ENCODE measurements at regions not wholly inside any gene's neighbourhood (a gene's known extent, or its start where the extent isn't known, plus 50 kb on each side); places are given as distances from the start of the nearest gene placed in this dataset.

DNA sequence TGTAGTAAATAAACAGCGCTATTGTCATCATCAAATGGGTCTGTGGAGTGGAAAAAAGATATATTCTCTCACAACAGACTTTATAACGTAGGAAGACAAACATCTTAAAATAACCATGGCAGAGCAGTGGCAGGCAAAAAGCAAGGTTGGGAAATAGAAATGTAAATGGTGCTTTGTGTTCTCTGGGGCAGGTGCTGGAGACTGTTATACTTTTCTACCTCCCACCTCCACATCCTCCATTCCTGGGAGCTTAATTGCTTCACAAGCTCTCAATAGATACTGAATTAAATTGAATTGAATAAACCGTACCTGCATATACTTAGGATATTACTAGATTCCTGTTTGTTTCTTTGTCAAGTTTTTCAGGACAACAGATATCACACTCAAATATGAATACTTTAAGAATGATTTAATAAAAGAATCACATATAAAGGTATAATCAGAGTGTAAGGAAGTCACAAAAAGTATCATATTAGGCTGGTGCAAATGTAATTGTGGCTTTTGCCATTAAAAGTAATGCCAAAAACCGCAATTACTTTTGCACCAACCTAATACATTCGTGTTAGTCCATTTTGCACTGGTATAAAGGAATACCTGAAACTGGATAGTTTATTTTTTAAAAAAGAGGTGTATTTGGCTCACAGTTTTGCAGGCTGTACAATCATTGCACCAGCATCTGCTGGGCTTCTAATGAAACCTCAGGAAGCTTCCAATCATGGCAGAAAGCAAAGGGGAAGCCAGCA, 367.3 kb downstream of the GRIA2 start:
- H3K9ac ChIP-seq (ENCODE audit: insufficient read length) = no peak overlapping the region
- no peaks in the 10 kb centered on the region for H3K36me3 ChIP-seq (ENCODE audit: insufficient read depth, low read length)
- H3K4me3 ChIP-seq = no peak overlapping the region
- no peaks in the 10 kb centered on the region for H3K9me3 ChIP-seq (ENCODE audit: low read depth, low read length)
- TF ChIP-seq FOXP2 (optimal IDR thresholded peaks at IDR 0.05; ENCODE audit: control extremely low read depth, extremely low read length, insufficient read depth) (no peak), EZH2 (IDR thresholded peaks at IDR 0.05) (no peak), POLR2AphosphoS5 (IDR thresholded peaks at IDR 0.05; ENCODE audit: borderline replicate concordance, low read depth, low read length) (no peak)
- no peak overlapping the region for H3K27ac ChIP-seq
- no peak for DNase-seq (ENCODE audit: low read depth, low spot score)

DNA sequence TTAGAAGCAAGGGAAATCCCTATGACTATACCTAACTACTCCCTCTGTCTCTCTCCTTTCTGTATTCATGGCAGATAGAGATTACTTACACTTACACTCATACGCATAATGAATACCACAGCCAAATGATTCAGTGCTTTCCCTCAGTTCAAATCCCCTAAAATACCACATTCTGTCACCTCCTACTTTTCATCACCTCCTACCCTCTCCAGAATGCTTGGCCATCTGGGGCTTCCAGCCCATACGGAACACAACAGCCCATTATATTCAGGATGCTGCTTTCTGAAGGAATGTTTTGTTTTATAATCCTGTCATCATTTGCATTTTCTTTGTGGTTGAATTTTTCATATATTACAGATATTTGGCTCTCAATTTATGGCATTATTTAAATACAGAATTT, 361.6 kb downstream of the GRIA2 start:
- H3K9ac ChIP-seq (ENCODE audit: insufficient read length) = no peak overlapping the region
- TF ChIP-seq POLR2AphosphoS5 (IDR thresholded peaks at IDR 0.05; ENCODE audit: borderline replicate concordance, low read depth, low read length) (no peak), FOXP2 (optimal IDR thresholded peaks at IDR 0.05; ENCODE audit: control extremely low read depth, extremely low read length, insufficient read depth) (no peak), EZH2 (IDR thresholded peaks at IDR 0.05) (no peak)
- H3K36me3 ChIP-seq (ENCODE audit: insufficient read depth, low read length) = no peaks in the 10 kb centered on the region
- no peak overlapping the region for H3K27ac ChIP-seq
- DNase-seq (ENCODE audit: low read depth, low spot score) = no peak
- H3K4me3 ChIP-seq = no peak overlapping the region
- no peaks in the 10 kb centered on the region for H3K9me3 ChIP-seq (ENCODE audit: low read depth, low read length)

- Histone ChIP-seq H3K9me3 (ENCODE audit: low read depth, low read length) (no peaks in the 10 kb centered on the region), H3K27ac (no peak overlapping the region), H3K4me3 (no peak overlapping the region), H3K36me3 (ENCODE audit: insufficient read depth, low read length) (no peaks in the 10 kb centered on the region), H3K9ac (ENCODE audit: insufficient read length) (no peak overlapping the region)
- TF ChIP-seq POLR2AphosphoS5 (IDR thresholded peaks at IDR 0.05; ENCODE audit: borderline replicate concordance, low read depth, low read length) (no peak), EZH2 (IDR thresholded peaks at IDR 0.05) (no peak), FOXP2 (optimal IDR thresholded peaks at IDR 0.05; ENCODE audit: control extremely low read depth, extremely low read length, insufficient read depth) (no peak)
- no peak for DNase-seq (ENCODE audit: low read depth, low spot score)
These were observed 356.2 kb downstream of the GRIA2 start for GRCh38 chr4:157576671-157577217.

- TF ChIP-seq POLR2AphosphoS5 (IDR thresholded peaks at IDR 0.05; ENCODE audit: borderline replicate concordance, low read depth, low read length) = no peak
- TF ChIP-seq EZH2 (IDR thresholded peaks at IDR 0.05) = no peak
- no peak for TF ChIP-seq FOXP2 (optimal IDR thresholded peaks at IDR 0.05; ENCODE audit: control extremely low read depth, extremely low read length, insufficient read depth)
- Histone ChIP-seq H3K4me3 (no peak overlapping the region), H3K9me3 (ENCODE audit: low read depth, low read length) (no peaks in the 10 kb centered on the region), H3K36me3 (ENCODE audit: insufficient read depth, low read length) (no peaks in the 10 kb centered on the region), H3K9ac (ENCODE audit: insufficient read length) (no peak overlapping the region), H3K27ac (no peak overlapping the region)
- DNase-seq (ENCODE audit: low read depth, low spot score) = no peak
These were observed 354.8 kb downstream of the GRIA2 start for GRCh38 chr4:157575339-157575738.

GRCh38 chr4:157574606-157575005, 354.1 kb downstream of the GRIA2 start:
- TF ChIP-seq POLR2AphosphoS5 (IDR thresholded peaks at IDR 0.05; ENCODE audit: borderline replicate concordance, low read depth, low read length) (no peak), EZH2 (IDR thresholded peaks at IDR 0.05) (no peak), FOXP2 (optimal IDR thresholded peaks at IDR 0.05; ENCODE audit: control extremely low read depth, extremely low read length, insufficient read depth) (no peak)
- Histone ChIP-seq H3K9ac (ENCODE audit: insufficient read length) (no peak overlapping the region), H3K27ac (no peak overlapping the region), H3K36me3 (ENCODE audit: insufficient read depth, low read length) (no peaks in the 10 kb centered on the region), H3K9me3 (ENCODE audit: low read depth, low read length) (no peaks in the 10 kb centered on the region), H3K4me3 (no peak overlapping the region)
- no peak for DNase-seq (ENCODE audit: low read depth, low spot score)

DNA sequence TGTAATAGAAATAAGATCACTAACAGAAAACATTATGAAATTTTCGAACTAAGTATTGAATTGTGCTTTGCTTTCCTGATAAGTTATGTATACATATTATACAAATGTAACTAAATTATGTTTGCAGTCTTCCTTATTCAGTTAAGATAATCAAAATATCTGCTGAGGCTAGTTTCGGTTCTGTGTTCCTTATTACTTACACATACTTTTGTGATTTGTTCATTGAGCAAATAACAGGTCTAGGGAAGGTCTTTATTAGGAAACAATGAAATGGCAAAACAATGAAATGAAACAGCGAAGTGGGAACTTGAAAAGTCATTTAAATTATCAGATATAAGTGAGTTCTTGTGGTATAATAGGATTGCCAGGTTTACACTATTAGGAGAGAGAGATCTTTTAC, 352.4 kb downstream of the GRIA2 start:
- Histone ChIP-seq H3K27ac (no peak overlapping the region), H3K9ac (ENCODE audit: insufficient read length) (no peak overlapping the region), H3K9me3 (ENCODE audit: low read depth, low read length) (no peaks in the 10 kb centered on the region), H3K36me3 (ENCODE audit: insufficient read depth, low read length) (no peaks in the 10 kb centered on the region), H3K4me3 (no peak overlapping the region)
- no peak for TF ChIP-seq FOXP2 (optimal IDR thresholded peaks at IDR 0.05; ENCODE audit: control extremely low read depth, extremely low read length, insufficient read depth)
- no peak for TF ChIP-seq EZH2 (IDR thresholded peaks at IDR 0.05)
- no peak for TF ChIP-seq POLR2AphosphoS5 (IDR thresholded peaks at IDR 0.05; ENCODE audit: borderline replicate concordance, low read depth, low read length)
- no peak for DNase-seq (ENCODE audit: low read depth, low spot score)

GRCh38 chr4:157572284-157572683, 351.8 kb downstream of the GRIA2 start:
- Histone ChIP-seq H3K4me3 (no peak overlapping the region), H3K36me3 (ENCODE audit: insufficient read depth, low read length) (no peaks in the 10 kb centered on the region)
- TF ChIP-seq FOXP2 (optimal IDR thresholded peaks at IDR 0.05; ENCODE audit: control extremely low read depth, extremely low read length, insufficient read depth) (no peak), EZH2 (IDR thresholded peaks at IDR 0.05) (no peak), POLR2AphosphoS5 (IDR thresholded peaks at IDR 0.05; ENCODE audit: borderline replicate concordance, low read depth, low read length) (no peak)

GRCh38 chr4:157564771-157565170, 344.2 kb downstream of the GRIA2 start:
- no peak overlapping the region for H3K9ac ChIP-seq (ENCODE audit: insufficient read length)
- H3K27ac ChIP-seq = no peak overlapping the region
- TF ChIP-seq POLR2AphosphoS5 (IDR thresholded peaks at IDR 0.05; ENCODE audit: borderline replicate concordance, low read depth, low read length) (no peak), EZH2 (IDR thresholded peaks at IDR 0.05) (no peak), FOXP2 (optimal IDR thresholded peaks at IDR 0.05; ENCODE audit: control extremely low read depth, extremely low read length, insufficient read depth) (no peak)
- no peak overlapping the region for H3K4me3 ChIP-seq
- no peaks in the 10 kb centered on the region for H3K36me3 ChIP-seq (ENCODE audit: insufficient read depth, low read length)
- DNase-seq (ENCODE audit: low read depth, low spot score) = no peak
- H3K9me3 ChIP-seq (ENCODE audit: low read depth, low read length) = no peaks in the 10 kb centered on the region

More at GRCh38 chr4:157572284-157572683, 351.8 kb downstream of the GRIA2 start:
- Histone ChIP-seq H3K9me3 (ENCODE audit: low read depth, low read length) (no peaks in the 10 kb centered on the region), H3K27ac (no peak overlapping the region), H3K9ac (ENCODE audit: insufficient read length) (no peak overlapping the region)
- DNase-seq (ENCODE audit: low read depth, low spot score) = no peak

All from SK-N-MC (cell line).